Activated CD4-positive, alpha-beta memory T cell treated with anti-CD3 and anti-CD28 coated beads for 36 hours (primary cell): ENCODE measurements at regions not wholly inside any gene's neighbourhood (a gene's known extent, or its start where the extent isn't known, plus 50 kb on each side); places are given as distances from the start of the nearest gene placed in this dataset.

Source experiments
- CTCF ChIA-PET: fragments of 350-600 bp; sonication (Branson Sonifier 250); formaldehyde crosslinking; loops from one replicate; lab custom pipeline; 2021; ENCODE audit warnings: antibody characterized with exemption, inconsistent platforms; lab: Charles Lee
- POLR2A ChIA-PET: fragments of 350-600 bp; sonication (Branson Sonifier 250); formaldehyde crosslinking; loops from one replicate; lab custom pipeline; 2021; ENCODE audit warnings: antibody characterized with exemption; lab: Charles Lee
- DNase-seq: peaks from one replicate; pipeline ENCODE4 v3.0.0-alpha.2; 2020
- H3K27ac Mint-ChIP-seq: one replicate; pipeline ENCODE4 v1.8.0; 2021; ENCODE audit warnings: mixed read lengths
- H3K27me3 Mint-ChIP-seq: one replicate; pipeline ENCODE4 v1.8.0; 2021; ENCODE audit warnings: mixed read lengths
- H3K36me3 Mint-ChIP-seq: one replicate; pipeline ENCODE4 v1.8.0; 2021; ENCODE audit warnings: mixed read lengths
- H3K4me1 Mint-ChIP-seq: one replicate; pipeline ENCODE4 v1.8.0; 2021; ENCODE audit warnings: low read depth, mixed read lengths
- H3K4me3 Mint-ChIP-seq: one replicate; pipeline ENCODE4 v1.8.0; 2021; ENCODE audit warnings: mild to moderate bottlenecking, mixed read lengths
- H3K9me3 Mint-ChIP-seq: one replicate; pipeline ENCODE4 v1.8.0; 2021; ENCODE audit warnings: mixed read lengths
- intact Hi-C: fragments of 100-400 bp; cut with micrococcal nuclease; formaldehyde crosslinking; loops from one replicate; pipeline ENCODE4 v1.15.1; 2023

- H3K27ac Mint-ChIP-seq: no peak overlapping the region
- no peaks in the 10 kb centered on the region for H3K36me3 Mint-ChIP-seq
- no peaks in the 10 kb centered on the region for H3K9me3 Mint-ChIP-seq
- H3K4me1 Mint-ChIP-seq: no peaks in the 10 kb centered on the region
- DNase-seq: no peak
- H3K27me3 Mint-ChIP-seq: no peaks in the 10 kb centered on the region
- CTCF ChIA-PET: no interaction called here
- intact Hi-C loops: no loop called here
- no peak overlapping the region for H3K4me3 Mint-ChIP-seq
- POLR2A ChIA-PET: no interaction called here
Observed at GRCh38 chr15:96750361-96750760, 419.9 kb downstream of the NR2F2 start.

- Mint-ChIP-seq H3K36me3 (no peaks in the 10 kb centered on the region), H3K4me1 (no peaks in the 10 kb centered on the region), H3K9me3 (peaks cover 2% of the 10 kb centered on the region), H3K4me3 (no peak overlapping the region), H3K27me3 (no peaks in the 10 kb centered on the region), H3K27ac (no peak overlapping the region)
- DNase-seq: no peak
- intact Hi-C loops: no loop called here
- ChIA-PET POLR2A (no interaction called here), CTCF (no interaction called here)
Observed at GRCh38 chr15:96756146-96756545, 425.6 kb downstream of the NR2F2 start.

DNA sequence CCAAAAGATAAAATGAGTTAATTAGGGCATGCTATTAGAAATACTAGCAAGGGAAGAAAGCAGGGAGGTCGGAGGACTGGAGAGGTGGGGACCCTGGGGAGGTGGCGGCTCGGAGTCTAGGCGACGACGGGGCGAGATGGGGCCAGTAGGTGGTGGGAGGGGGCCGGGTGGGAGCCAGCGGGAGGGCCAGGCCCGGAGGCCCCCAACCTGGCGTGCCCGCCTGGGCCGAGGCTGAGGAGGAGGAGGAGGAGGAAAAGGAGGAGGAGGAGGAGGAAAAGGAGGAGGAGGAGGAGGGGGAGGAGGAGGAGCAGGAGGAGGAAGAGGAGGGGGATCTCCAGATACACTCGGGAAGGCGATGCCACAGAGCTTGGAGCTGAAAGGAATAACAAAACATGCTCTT lies 426.2 kb downstream of the NR2F2 start:
- H3K4me1 Mint-ChIP-seq: no peaks in the 10 kb centered on the region
- no peaks in the 10 kb centered on the region for H3K27me3 Mint-ChIP-seq
- H3K4me3 Mint-ChIP-seq: no peak overlapping the region
- ChIA-PET CTCF (no interaction called here), POLR2A (no interaction called here)
- no peaks in the 10 kb centered on the region for H3K36me3 Mint-ChIP-seq
- peaks cover 2% of the 10 kb centered on the region for H3K9me3 Mint-ChIP-seq
- no peak for DNase-seq
- intact Hi-C loops: no loop called here
- no peak overlapping the region for H3K27ac Mint-ChIP-seq

- no peak for DNase-seq
- ChIA-PET CTCF (interaction anchor here (0.6 kb wide), 1 partner anchor 301 kb away, joined by 3 read pairs; no protein-coding TSS in a partner anchor), POLR2A (no interaction called here)
- no peak overlapping the region for H3K27ac Mint-ChIP-seq
- H3K36me3 Mint-ChIP-seq: no peaks in the 10 kb centered on the region
- H3K4me3 Mint-ChIP-seq: no peak overlapping the region
- intact Hi-C loops: no loop called here
- no peaks in the 10 kb centered on the region for H3K4me1 Mint-ChIP-seq
- peaks cover 2% of the 10 kb centered on the region for H3K9me3 Mint-ChIP-seq
- H3K27me3 Mint-ChIP-seq: no peaks in the 10 kb centered on the region
Observed at GRCh38 chr15:96762566-96762965, 432.1 kb downstream of the NR2F2 start.

- intact Hi-C loops: no loop called here
- Mint-ChIP-seq H3K9me3 (no peaks in the 10 kb centered on the region), H3K4me1 (no peaks in the 10 kb centered on the region), H3K27ac (no peak overlapping the region), H3K4me3 (no peak overlapping the region), H3K27me3 (no peaks in the 10 kb centered on the region), H3K36me3 (no peaks in the 10 kb centered on the region)
- ChIA-PET CTCF (no interaction called here), POLR2A (no interaction called here)
- DNase-seq: no peak
Observed at GRCh38 chr15:96764501-96764900, 434.0 kb downstream of the NR2F2 start.

DNA sequence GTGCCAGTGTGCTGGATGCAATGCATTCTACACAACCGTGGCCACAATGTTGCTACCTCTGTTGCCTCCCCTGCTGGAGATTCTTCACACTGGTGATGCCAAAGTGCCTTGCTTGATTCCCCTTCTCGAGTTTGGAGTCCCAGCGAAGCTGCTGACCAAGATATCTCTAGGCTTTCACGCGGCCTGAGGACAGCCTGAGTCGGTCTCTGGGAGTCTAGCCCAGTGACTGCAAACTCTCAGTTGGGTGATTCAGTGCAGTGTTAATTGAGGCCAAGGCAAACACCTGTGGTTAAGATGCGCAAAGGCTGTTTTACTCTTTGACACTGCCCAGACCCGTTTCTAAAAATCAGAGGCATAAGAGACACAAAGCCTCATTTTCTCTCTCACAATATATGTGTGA lies 434.4 kb downstream of the NR2F2 start:
- no peak for DNase-seq
- Mint-ChIP-seq H3K27me3 (no peaks in the 10 kb centered on the region), H3K27ac (no peak overlapping the region), H3K9me3 (no peaks in the 10 kb centered on the region), H3K4me3 (no peak overlapping the region), H3K4me1 (no peaks in the 10 kb centered on the region), H3K36me3 (no peaks in the 10 kb centered on the region)
- CTCF ChIA-PET: no interaction called here
- intact Hi-C loops: no loop called here
- POLR2A ChIA-PET: no interaction called here

DNA sequence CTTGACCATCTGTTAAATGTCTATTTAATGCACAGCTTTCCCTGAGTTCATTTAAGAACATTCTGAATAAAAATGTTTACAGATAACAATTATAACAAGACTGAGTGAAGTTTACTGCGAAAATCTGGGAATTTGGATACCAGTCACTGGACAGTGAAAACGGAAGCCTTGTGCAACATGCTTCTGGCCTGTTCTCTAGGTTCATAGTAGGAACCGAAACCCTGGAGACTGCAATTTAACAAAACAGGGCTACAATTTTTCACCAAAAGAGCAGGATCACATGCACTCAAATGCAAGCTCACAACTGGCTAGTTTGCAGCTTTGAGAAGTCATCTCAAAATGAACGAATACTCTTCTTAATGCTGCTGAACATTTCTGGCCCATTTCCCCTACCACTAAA lies 435.9 kb downstream of the NR2F2 start:
- Mint-ChIP-seq H3K9me3 (no peaks in the 10 kb centered on the region), H3K4me3 (no peak overlapping the region), H3K27me3 (no peaks in the 10 kb centered on the region), H3K27ac (no peak overlapping the region), H3K36me3 (no peaks in the 10 kb centered on the region), H3K4me1 (no peaks in the 10 kb centered on the region)
- intact Hi-C loops: no loop called here
- no peak for DNase-seq
- ChIA-PET POLR2A (no interaction called here), CTCF (no interaction called here)

DNA sequence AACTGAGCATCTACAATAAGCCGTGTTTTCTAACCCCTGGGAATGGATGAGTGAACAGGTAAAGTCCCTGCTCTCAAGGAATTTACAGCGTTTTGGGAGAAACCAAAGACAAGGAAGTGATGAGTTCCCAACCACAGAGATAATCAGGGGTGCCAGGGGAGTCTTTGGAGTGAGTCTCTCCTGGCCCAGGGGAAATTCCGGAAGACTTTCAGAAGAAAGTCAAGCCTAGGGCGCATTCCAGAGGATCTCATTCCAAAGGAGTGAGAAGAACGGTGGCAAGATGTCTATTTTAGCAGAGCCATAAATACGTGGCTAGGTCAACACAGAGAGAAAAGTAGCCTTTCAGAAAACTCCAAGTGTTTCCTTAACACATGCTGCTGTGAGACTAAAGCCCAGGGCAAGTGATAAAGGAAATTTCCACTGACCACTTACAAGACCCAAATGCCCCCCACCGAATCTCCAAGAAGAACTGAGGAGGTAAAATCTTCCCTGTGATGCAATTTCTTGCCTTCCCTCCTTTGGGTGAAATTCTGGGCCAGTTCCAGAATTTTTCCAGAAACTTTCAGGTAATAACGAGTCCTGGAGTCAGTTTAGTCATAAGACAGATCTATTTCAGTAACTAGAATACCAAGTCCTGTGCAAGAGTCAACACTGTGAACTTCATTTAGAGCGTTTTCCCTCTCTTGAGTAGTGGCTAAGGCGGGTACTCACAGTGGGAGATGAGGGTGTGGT lies 437.4 kb downstream of the NR2F2 start:
- no peaks in the 10 kb centered on the region for H3K27me3 Mint-ChIP-seq
- no peaks in the 10 kb centered on the region for H3K9me3 Mint-ChIP-seq
- no peak overlapping the region for H3K4me3 Mint-ChIP-seq
- H3K4me1 Mint-ChIP-seq: no peaks in the 10 kb centered on the region
- H3K27ac Mint-ChIP-seq: no peak overlapping the region
- no peaks in the 10 kb centered on the region for H3K36me3 Mint-ChIP-seq
- CTCF ChIA-PET: no interaction called here
- intact Hi-C loops: no loop called here
- POLR2A ChIA-PET: no interaction called here
- no peak for DNase-seq

GRCh38 chr15:96768435-96768789 lies 437.9 kb downstream of the NR2F2 start:
- no peak overlapping the region for H3K27ac Mint-ChIP-seq
- POLR2A ChIA-PET: no interaction called here
- intact Hi-C loops: no loop called here
- no peak overlapping the region for H3K4me3 Mint-ChIP-seq
- DNase-seq: no peak
- no peaks in the 10 kb centered on the region for H3K36me3 Mint-ChIP-seq
- H3K9me3 Mint-ChIP-seq: no peaks in the 10 kb centered on the region
- H3K27me3 Mint-ChIP-seq: no peaks in the 10 kb centered on the region
- CTCF ChIA-PET: no interaction called here
- H3K4me1 Mint-ChIP-seq: no peaks in the 10 kb centered on the region

GRCh38 chr15:96771035-96771434 lies 440.5 kb downstream of the NR2F2 start:
- H3K27me3 Mint-ChIP-seq: no peaks in the 10 kb centered on the region
- DNase-seq: no peak
- H3K9me3 Mint-ChIP-seq: peaks cover 3% of the 10 kb centered on the region
- POLR2A ChIA-PET: no interaction called here
- intact Hi-C loops: no loop called here
- CTCF ChIA-PET: no interaction called here
- H3K36me3 Mint-ChIP-seq: no peaks in the 10 kb centered on the region
- H3K4me1 Mint-ChIP-seq: no peaks in the 10 kb centered on the region
- H3K27ac Mint-ChIP-seq: no peak overlapping the region
- H3K4me3 Mint-ChIP-seq: no peak overlapping the region

- intact Hi-C loops: no loop called here
- Mint-ChIP-seq H3K36me3 (no peaks in the 10 kb centered on the region), H3K27me3 (no peaks in the 10 kb centered on the region), H3K9me3 (peaks cover 3% of the 10 kb centered on the region), H3K27ac (no peak overlapping the region), H3K4me3 (no peak overlapping the region), H3K4me1 (no peaks in the 10 kb centered on the region)
- ChIA-PET POLR2A (no interaction called here), CTCF (no interaction called here)
- no peak for DNase-seq
Observed at GRCh38 chr15:96774216-96774615, 443.7 kb downstream of the NR2F2 start.

GRCh38 chr15:96783746-96784145 lies 453.2 kb downstream of the NR2F2 start:
- Mint-ChIP-seq H3K9me3 (no peaks in the 10 kb centered on the region), H3K4me3 (no peak overlapping the region), H3K36me3 (no peaks in the 10 kb centered on the region), H3K27me3 (no peaks in the 10 kb centered on the region), H3K4me1 (no peaks in the 10 kb centered on the region), H3K27ac (no peak overlapping the region)
- POLR2A ChIA-PET: no interaction called here
- DNase-seq: no peak
- CTCF ChIA-PET: no interaction called here
- intact Hi-C loops: no loop called here

DNA sequence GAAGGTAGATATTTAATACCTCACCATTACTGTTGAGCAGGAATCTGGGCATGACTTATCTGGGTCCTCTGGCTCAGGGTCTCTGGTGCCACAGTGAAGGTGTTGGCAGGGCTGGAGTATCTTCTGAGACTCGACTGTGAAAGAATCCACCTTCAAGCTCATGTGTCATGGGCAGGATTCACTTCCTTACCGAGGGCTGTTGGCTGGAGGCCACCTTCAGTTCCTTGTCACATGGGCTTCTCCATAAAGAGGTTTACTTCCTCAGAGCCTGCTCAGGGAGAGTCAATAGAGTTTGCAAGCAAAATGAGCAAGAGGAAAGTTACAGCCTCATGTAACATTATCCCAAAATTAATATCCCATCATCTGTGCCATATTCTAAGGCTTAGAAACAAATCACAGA lies 459.5 kb downstream of the NR2F2 start:
- CTCF ChIA-PET: no interaction called here
- intact Hi-C loops: no loop called here
- Mint-ChIP-seq H3K4me1 (no peaks in the 10 kb centered on the region), H3K9me3 (no peaks in the 10 kb centered on the region), H3K27me3 (no peaks in the 10 kb centered on the region), H3K36me3 (no peaks in the 10 kb centered on the region), H3K4me3 (no peak overlapping the region), H3K27ac (no peak overlapping the region)
- POLR2A ChIA-PET: no interaction called here
- DNase-seq: no peak
